ENCODE measurements at regions not wholly inside any gene's neighbourhood (a gene's known extent, or its start where the extent isn't known, plus 50 kb on each side); places are given as distances from the start of the nearest gene placed in this dataset.

- Histone ChIP-seq H3K36me3 (ENCODE audit: control insufficient read depth, insufficient read depth, low read length) (no peaks in the 10 kb centered on the region), H3K27me3 (ENCODE audit: control insufficient read depth, insufficient read depth, low read length) (no peaks in the 10 kb centered on the region), H3K4me3 (ENCODE audit: low read depth, low read length) (no peak overlapping the region)
- DNase-seq (ENCODE audit: low read depth) (peak; percentile 93), FAIRE-seq (no peak)
- no peak for TF ChIP-seq CTCF (IDR thresholded peaks at IDR 0.05; ENCODE audit: insufficient read depth, low read length, severe bottlenecking)
These were observed 62.9 kb upstream of the XCR1 start for GRCh38 chr3:46090161-46090591.

GRCh38 chr3:46089237-46090011 lies 62.1 kb upstream of the XCR1 start:
- H3K4me3 ChIP-seq (ENCODE audit: low read depth, low read length), result no peak overlapping the region
- FAIRE-seq (no peak), DNase-seq (ENCODE audit: low read depth) (peak; percentile 95)
- no peaks in the 10 kb centered on the region for H3K36me3 ChIP-seq (ENCODE audit: control insufficient read depth, insufficient read depth, low read length)
- no peaks in the 10 kb centered on the region for H3K27me3 ChIP-seq (ENCODE audit: control insufficient read depth, insufficient read depth, low read length)
- no peak for TF ChIP-seq CTCF (IDR thresholded peaks at IDR 0.05; ENCODE audit: insufficient read depth, low read length, severe bottlenecking)

GRCh38 chr3:46087871-46088270 lies 60.6 kb upstream of the XCR1 start:
- DNase-seq (ENCODE audit: low read depth) (no peak), FAIRE-seq (no peak)
- no peaks in the 10 kb centered on the region for H3K27me3 ChIP-seq (ENCODE audit: control insufficient read depth, insufficient read depth, low read length)

GRCh38 chr3:46086986-46087385 lies 59.7 kb upstream of the XCR1 start:
- Histone ChIP-seq H3K27me3 (ENCODE audit: control insufficient read depth, insufficient read depth, low read length) (no peaks in the 10 kb centered on the region), H3K4me3 (ENCODE audit: low read depth, low read length) (no peak overlapping the region), H3K36me3 (ENCODE audit: control insufficient read depth, insufficient read depth, low read length) (no peaks in the 10 kb centered on the region)
- TF ChIP-seq CTCF (IDR thresholded peaks at IDR 0.05; ENCODE audit: insufficient read depth, low read length, severe bottlenecking), result no peak
- FAIRE-seq (no peak), DNase-seq (ENCODE audit: low read depth) (no peak)

More at GRCh38 chr3:46087871-46088270, 60.6 kb upstream of the XCR1 start:
- Histone ChIP-seq H3K4me3 (ENCODE audit: low read depth, low read length) (no peak overlapping the region), H3K36me3 (ENCODE audit: control insufficient read depth, insufficient read depth, low read length) (no peaks in the 10 kb centered on the region)
- no peak for TF ChIP-seq CTCF (IDR thresholded peaks at IDR 0.05; ENCODE audit: insufficient read depth, low read length, severe bottlenecking)

- FAIRE-seq, result no peak
- H3K36me3 ChIP-seq (ENCODE audit: control insufficient read depth, insufficient read depth, low read length), result no peaks in the 10 kb centered on the region
- no peak for TF ChIP-seq CTCF (IDR thresholded peaks at IDR 0.05; ENCODE audit: insufficient read depth, low read length, severe bottlenecking)
- H3K27me3 ChIP-seq (ENCODE audit: control insufficient read depth, insufficient read depth, low read length), result no peaks in the 10 kb centered on the region
- no peak overlapping the region for H3K4me3 ChIP-seq (ENCODE audit: low read depth, low read length)
- DNase-seq (ENCODE audit: low read depth), result no peak
These were observed 58.8 kb upstream of the XCR1 start for GRCh38 chr3:46086083-46086437.
